Activated CD4-positive, CD25-positive, alpha-beta regulatory T cell treated with anti-CD3 and anti-CD28 coated beads, Interleukin-2, amount 50 U/mL, for 72 hours (primary cell): ENCODE measurements at regions not wholly inside any gene's neighbourhood (a gene's known extent, or its start where the extent isn't known, plus 50 kb on each side); places are given as distances from the start of the nearest gene placed in this dataset.
"Not testable (repeated sequence)": the region's sequence is repeated elsewhere in the genome, so short reads cannot be mapped to it uniquely, and the experiment has no call there.

Experiments
- DNase-seq: peaks from one replicate; pipeline ENCODE4 v3.0.0; 2021

DNA sequence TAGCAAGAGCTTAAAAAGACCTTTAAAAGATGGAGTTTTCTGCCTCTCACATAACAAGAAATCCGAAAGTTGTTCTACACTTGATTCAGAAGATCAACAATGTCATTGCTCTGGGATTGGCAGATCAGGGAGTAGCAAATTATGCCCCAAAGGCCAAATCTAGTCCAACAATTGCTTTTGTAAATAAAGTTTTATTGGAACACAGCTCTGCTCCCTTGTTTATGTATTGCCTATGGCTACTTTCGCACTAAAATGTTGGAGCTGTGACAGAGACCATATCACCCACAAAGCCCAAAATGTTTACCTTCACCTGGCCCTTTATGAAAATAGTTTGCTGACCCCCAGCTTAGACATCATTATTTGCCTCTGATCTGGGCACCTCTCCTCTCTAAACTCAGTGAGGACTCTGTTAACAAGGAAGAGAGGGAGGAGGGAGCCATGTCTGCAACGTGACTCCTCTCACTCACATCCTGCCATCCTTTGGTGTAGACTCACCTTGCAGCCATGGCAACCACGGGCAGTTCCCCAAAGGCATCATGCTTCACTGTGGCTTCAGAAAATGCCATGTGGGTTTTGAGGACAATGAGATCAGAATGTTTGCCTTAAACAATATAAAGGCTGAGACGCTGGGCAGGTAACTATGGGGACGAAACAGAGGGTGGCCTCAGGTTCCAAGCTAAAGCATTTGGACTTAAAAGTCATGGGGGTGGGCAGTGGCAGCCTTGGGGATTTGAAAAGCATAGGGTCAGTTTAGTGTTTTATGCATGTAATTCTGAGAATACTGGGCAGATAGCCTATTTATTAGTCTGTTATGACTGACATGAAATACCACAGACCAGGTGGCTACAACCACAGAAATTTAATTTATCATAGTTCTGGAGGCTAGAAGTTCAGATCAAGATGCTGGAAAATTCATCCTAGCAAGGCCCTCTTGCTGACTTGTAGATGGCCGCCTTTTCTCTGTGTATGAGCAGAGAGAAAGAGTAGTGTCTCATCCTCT is 149.7 kb upstream of the TNFAIP3 start:
- DNase-seq, result peak; percentile 55

- not testable (repeated sequence) for DNase-seq
Observed at GRCh38 chr6:137718903-137719302, 148.2 kb upstream of the TNFAIP3 start.

DNA sequence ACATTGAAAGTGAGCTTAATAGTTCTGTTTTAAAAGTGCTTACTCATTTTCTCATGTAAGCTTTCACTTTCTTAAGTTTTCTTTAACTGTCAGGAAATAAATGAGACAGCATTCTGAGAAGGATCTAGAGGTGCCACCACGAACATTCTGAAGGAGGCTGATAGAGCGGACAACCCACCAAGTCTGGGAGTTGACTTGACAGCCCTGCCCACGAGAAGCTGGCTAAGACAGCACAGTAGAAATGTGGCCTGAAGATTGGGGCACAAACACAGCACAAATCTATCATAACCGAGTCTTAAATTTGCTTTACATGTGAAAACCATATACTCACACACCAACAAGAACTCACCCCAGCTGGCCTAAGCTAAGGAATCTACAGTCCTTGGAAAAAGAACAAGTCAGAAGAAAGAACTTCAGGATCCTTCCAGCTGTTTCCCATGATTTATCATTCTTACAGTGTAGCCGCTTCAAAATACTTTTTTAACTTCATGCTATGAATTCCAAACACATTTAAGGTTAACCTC is 144.2 kb upstream of the TNFAIP3 start:
- DNase-seq, result no peak

DNA sequence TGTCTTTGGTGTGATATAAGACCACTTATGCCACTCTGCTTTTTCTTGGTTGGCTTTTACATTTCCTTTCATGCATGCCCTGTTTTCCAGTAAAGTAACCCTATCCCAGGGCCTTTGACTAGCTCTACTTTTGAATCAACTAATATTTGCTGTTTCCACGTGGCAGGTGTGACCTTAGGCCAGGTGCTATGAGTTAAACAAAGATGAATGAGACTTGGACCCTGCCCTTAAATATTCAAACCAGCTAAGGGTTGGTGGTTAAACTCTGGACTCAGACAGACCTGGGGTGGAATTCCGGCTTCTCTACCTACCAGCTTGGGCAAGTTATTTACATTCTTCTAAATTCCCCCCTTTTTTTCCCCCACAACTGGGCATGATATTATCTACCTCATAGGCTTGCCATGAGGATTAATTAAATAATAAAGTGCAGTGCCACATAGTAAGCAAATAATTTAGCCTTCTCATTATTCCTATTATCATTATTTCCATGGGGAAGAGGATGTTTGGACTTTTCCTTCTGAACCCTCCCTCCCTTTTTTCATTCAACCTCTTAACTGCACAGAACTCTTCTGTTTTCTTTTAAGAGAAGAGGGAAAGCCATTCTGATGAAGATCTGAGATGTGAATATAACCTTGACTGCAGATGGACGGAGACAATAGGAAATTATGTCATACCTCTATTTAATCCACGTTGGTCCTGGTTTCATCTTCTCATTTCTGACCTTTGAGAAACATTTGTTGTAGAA is 143.6 kb upstream of the TNFAIP3 start:
- DNase-seq, result no peak

GRCh38 chr6:137724018-137724403 is 143.0 kb upstream of the TNFAIP3 start:
- DNase-seq, result no peak

DNA sequence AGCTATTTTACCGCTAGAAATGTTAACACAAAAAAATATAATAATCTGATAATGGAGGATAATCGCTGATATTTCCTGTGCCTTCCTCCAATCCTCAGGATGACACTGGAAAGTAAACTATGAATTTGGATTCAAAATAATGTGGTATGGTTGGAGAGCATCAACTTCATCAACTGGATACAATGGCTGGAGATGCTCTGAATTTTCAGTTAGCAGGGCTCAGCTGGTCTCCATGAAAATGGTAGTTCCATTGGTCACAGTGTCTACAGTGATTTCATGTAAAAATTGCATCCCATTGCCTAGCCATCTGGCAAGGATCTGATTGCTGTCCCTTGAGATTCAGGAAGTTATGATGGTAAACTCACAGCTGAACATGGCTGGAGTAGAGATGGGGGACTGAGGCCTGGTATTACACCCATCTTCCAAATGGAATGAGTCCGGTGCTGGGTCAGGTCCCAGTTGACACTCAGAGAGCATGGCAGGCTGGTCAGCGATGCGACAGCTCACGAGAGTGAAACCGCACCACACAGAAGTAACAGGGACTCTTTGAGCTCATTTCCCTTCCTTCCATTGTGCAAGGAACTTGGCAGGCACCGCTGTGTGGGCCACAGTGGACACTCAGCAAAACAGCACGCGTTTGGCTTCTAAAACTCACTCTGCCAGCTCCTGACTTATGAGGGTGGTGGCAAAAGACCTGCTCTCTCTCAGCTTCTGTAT is 142.4 kb upstream of the TNFAIP3 start:
- no peak for DNase-seq

GRCh38 chr6:137725949-137726348 is 141.1 kb upstream of the TNFAIP3 start:
- DNase-seq, result no peak

- no peak for DNase-seq
Observed at GRCh38 chr6:137726582-137726981, 140.5 kb upstream of the TNFAIP3 start.

DNA sequence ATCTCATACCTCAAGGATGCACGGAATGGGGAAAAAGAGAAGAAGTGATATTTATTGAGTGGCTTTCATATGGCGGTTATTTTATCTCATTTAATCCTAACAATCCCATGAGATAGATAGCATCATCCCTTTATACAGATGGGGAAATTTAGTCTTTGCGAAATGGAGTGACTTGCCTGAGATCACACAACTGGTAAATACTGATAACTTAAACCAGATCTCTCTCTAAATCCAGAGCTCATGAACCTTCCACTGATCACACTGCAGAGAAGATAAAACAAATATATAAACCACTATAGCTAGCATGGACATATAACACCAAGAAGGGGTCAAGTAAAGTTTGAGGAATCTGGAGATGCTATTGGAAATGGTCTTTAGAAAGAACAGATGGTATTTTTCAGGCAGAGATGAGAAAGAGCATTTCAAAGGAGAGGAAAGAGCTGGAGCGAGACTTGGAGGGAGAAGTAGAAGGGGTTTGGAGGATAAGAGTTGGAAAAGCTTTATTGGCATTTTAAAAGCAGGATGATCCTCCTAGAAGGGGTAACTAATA is 139.8 kb upstream of the TNFAIP3 start:
- DNase-seq, result no peak

- no peak for DNase-seq
Observed at GRCh38 chr6:137728386-137729349, 138.4 kb upstream of the TNFAIP3 start.

- DNase-seq, result no peak
Observed at GRCh38 chr6:137729866-137730629, 137.0 kb upstream of the TNFAIP3 start.

- no peak for DNase-seq
Observed at GRCh38 chr6:137731600-137731959, 135.5 kb upstream of the TNFAIP3 start.

GRCh38 chr6:137731960-137732616 is 135.0 kb upstream of the TNFAIP3 start:
- no peak for DNase-seq

DNA sequence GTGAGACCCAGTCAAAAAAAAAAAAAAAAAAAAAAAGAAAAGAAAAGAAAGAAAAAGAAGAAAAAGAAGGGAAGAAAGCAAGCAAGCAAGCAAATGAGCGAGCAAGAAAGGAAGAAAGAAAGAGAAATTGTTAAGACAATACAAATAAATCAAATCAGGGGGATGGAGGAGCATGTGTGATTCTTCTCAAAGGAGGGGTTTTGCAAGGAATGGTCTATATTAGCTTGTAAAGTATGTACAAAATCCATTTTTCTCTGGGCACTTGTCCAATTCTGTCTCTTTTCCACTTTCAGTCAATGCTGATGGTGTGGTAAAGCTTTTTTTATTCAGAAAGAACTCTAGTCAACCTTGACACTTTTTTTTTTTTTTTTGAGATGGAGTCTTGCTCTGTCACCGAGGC is 133.7 kb upstream of the TNFAIP3 start:
- DNase-seq, result no peak

DNA sequence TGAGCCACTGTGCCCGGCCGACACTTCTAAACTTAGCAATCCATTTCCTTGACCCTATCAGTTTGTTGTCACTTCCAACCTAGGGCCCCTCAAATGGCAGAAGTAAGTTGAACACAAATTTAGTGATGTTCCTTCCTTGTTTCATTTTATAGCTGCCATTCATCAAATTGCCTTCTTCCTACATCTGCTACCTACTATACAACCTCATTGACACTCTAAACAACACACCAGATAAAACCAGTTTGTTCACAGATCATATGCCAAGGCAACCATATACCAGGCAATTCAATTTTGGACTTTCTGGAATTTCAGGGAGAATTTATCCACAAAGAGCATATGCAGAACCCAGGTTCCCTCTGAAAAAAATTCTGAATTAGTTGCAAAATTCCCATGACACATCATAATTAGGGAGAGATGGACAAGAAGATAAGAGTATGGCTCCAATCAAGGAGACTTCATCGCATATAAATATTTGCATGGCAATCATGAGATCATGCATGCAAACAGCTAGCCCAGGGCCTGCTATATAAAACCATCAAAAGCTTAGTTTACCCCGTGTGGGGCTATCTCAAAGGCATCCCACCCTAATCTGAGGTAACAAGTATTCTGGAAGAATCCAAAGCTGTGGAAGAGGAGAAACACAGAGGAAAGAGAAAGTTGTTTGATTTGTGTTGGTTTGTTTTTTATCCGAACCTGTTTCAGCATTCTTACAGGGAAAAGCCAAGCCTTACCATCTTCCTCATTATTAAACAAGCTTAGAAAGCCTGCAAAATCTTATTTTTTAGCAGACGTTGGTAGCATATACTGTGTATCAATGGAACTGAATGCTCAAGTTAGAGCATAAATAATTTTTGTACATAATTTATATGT is 132.8 kb upstream of the TNFAIP3 start:
- no peak for DNase-seq

DNA sequence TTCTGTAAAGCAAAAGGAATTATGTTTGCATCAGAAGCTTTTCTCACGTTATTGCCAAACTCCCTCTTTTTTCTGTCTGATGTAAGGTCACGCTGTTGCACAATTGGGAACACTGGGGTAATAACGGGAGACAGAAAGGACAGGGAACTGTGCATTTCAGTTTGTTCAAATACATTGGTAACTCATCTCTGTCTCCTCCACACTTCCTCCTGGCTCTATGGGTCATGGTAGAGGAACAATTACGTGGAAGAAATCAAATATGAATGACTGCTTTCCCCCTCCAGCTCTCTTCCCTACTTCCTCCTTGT is 132.2 kb upstream of the TNFAIP3 start:
- no peak for DNase-seq

- no peak for DNase-seq
Observed at GRCh38 chr6:137736048-137736818, 130.8 kb upstream of the TNFAIP3 start.

GRCh38 chr6:137736911-137737310 is 130.1 kb upstream of the TNFAIP3 start:
- DNase-seq, result no peak
